ENCODE measurements at regions not wholly inside any gene's neighbourhood (a gene's known extent, or its start where the extent isn't known, plus 50 kb on each side); places are given as distances from the start of the nearest gene placed in this dataset.

DNA sequence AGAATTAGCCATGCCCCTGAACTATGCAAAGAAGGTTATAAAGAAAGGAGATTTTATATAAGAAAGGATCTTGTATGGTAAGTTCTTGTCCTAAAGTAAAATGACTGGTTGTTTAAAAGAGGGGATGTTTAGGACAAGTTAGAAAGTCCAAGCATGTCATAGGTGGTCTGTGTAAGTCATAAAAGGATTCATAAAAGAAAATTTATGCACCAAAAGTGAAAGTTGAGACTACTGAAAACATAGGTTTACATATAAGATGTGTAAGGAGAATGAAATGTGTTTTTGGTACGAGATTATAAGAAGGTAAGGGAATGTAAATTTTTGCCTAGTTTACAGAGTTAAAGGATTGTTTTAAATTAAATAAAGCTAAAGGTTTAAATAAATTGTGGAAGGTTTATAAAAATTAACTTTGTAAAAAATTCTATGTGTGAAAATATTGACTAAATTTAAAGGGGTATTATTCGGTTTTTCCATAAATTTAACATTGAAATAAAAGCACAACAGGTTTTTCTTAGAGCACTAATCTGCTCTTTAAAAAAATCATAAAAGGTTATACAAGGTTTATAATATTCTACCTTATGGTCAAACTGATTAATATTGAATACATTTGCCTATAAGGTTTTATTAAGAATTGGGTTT, 93.6 kb upstream of the UST start:
- TF ChIP-seq, protein P1, sequence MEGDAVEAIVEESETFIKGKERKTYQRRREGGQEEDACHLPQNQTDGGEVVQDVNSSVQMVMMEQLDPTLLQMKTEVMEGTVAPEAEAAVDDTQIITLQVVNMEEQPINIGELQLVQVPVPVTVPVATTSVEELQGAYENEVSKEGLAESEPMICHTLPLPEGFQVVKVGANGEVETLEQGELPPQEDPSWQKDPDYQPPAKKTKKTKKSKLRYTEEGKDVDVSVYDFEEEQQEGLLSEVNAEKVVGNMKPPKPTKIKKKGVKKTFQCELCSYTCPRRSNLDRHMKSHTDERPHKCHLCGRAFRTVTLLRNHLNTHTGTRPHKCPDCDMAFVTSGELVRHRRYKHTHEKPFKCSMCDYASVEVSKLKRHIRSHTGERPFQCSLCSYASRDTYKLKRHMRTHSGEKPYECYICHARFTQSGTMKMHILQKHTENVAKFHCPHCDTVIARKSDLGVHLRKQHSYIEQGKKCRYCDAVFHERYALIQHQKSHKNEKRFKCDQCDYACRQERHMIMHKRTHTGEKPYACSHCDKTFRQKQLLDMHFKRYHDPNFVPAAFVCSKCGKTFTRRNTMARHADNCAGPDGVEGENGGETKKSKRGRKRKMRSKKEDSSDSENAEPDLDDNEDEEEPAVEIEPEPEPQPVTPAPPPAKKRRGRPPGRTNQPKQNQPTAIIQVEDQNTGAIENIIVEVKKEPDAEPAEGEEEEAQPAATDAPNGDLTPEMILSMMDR (IDR thresholded peaks at IDR 0.05), result no peak
- no peak for TF ChIP-seq POLR2A (IDR thresholded peaks at IDR 0.05)
